HCT116 (cell line): ENCODE measurements at regions not wholly inside any gene's neighbourhood (a gene's known extent, or its start where the extent isn't known, plus 50 kb on each side); places are given as distances from the start of the nearest gene placed in this dataset.

Experiments
- ATAC-seq: fragments of 200-7000 bp; cut with Tn5 transposase; 2 replicates; pipeline ENCODE4 v1.9.1; 2020; ENCODE audit warnings: mild to moderate bottlenecking, moderate library complexity
- BruUV-seq: library from RNA; stranded (reverse); fragments of 400-500 nt; replicated peaks from 2 replicates; lab custom pipeline; 2021; lab: Mats Ljungman, UMichigan
- CTCF ChIA-PET: fragments of 300-600 bp; sonication (Branson Sonifier 250); formaldehyde crosslinking; loops from one replicate; lab custom pipeline; 2021; ENCODE audit warnings: antibody characterized with exemption; lab: Charles Lee
- POLR2A ChIA-PET: fragments of 300-600, 350-600 bp; sonication (Branson Sonifier 250); formaldehyde crosslinking; loops from one replicate; lab custom pipeline; 2021; ENCODE audit warnings: antibody characterized with exemption; lab: Charles Lee
- RAD21 ChIA-PET, 2 experiments: fragments of 300-600 bp; sonication (Branson Sonifier 250); formaldehyde crosslinking; loops; one replicate each; lab custom pipeline; 2023; ENCODE audit warnings: low total read pairs in 2 of 2; ENCODE audit not compliant: uncharacterized antibody in 2 of 2, unreplicated experiment in 2 of 2, low non-redundant PET in 1 of 2; lab: Charles Lee
- DNase-seq: peaks from one replicate; pipeline ENCODE4 v3.0.0-alpha.2; 2010; ENCODE audit warnings: low read depth, low spot score
- H2AFZ ChIP-seq: fragments of 200-600 bp; shearing (Covaris generic), sonication (generic); 2 replicates; pipeline ENCODE4 v1.6.1; 2017; ENCODE audit warnings: low read depth, mixed run types, mixed read lengths, antibody characterized with exemption, low read length; ENCODE audit not compliant: poor library complexity, severe bottlenecking
- H3K27ac ChIP-seq: 2 replicates; pipeline ENCODE4 v1.5.1; 2012; ENCODE audit warnings: low read depth, low read length
- H3K27me3 ChIP-seq: fragments of 200-600 bp; sonication (generic); 2 replicates; pipeline ENCODE4 v1.6.1; 2016; ENCODE audit warnings: mixed run types, low read length, mixed read lengths; ENCODE audit not compliant: insufficient read depth
- H3K36me3 ChIP-seq, 2 experiments: fragments of 200-500 bp in 1 of 2; fragments of 200-600 bp in 1 of 2; sonication (Bioruptor generic) in 1 of 2; sonication (generic) in 1 of 2; 2 replicates each; pipeline versions ENCODE4 v1.5.1 to v1.6.1; 2014 to 2016; ENCODE audit warnings: low read length in 2 of 2, inconsistent platforms in 1 of 2, mixed read lengths in 1 of 2, mixed run types in 1 of 2; ENCODE audit not compliant: insufficient read depth in 2 of 2, control insufficient read depth in 1 of 2
- H3K4me1 ChIP-seq, 2 experiments: fragments of 200-600 bp in 1 of 2; sonication (generic) in 1 of 2; 2 replicates each; pipeline versions ENCODE4 v1.5.1 to v1.6.1; 2012 to 2017; ENCODE audit warnings: low read length in 2 of 2, inconsistent platforms in 1 of 2, mild to moderate bottlenecking in 1 of 2, mixed read lengths in 1 of 2, mixed run types in 1 of 2, moderate library complexity in 1 of 2; ENCODE audit not compliant: insufficient read depth in 2 of 2, control insufficient read depth in 1 of 2
- H3K4me2 ChIP-seq: fragments of 200-600 bp; sonication (generic); 2 replicates; pipeline ENCODE4 v1.6.1; 2017; ENCODE audit warnings: mixed run types, low read length, mixed read lengths
- H3K4me3 ChIP-seq, 2 experiments: fragments of 200-600 bp in 1 of 2; sonication (generic) in 1 of 2; replicated peaks in 1 of 2; 2 replicates each; pipeline ENCODE4 v1.5.1; 2011 to 2016; ENCODE audit warnings: low read length in 2 of 2, control low read depth in 1 of 2, low read depth in 1 of 2, mild to moderate bottlenecking in 1 of 2, mixed read lengths in 1 of 2, mixed run types in 1 of 2
- H3K79me2 ChIP-seq: fragments of 200-600 bp; sonication (generic); 2 replicates; pipeline ENCODE4 v1.6.1; 2017; ENCODE audit warnings: mild to moderate bottlenecking, mixed run types, low read length, moderate library complexity, mixed read lengths; ENCODE audit not compliant: insufficient read depth
- H3K9ac ChIP-seq: fragments of 200-600 bp; sonication (generic); 2 replicates; pipeline ENCODE4 v1.6.1; 2016; ENCODE audit warnings: low read length, mixed read lengths
- H3K9me2 ChIP-seq: fragments of 200-600 bp; sonication (generic), shearing (Covaris generic); 2 replicates; pipeline ENCODE4 v1.6.1; 2017; ENCODE audit warnings: mixed run types, mild to moderate bottlenecking, moderate library complexity; ENCODE audit not compliant: insufficient read depth
- H3K9me3 ChIP-seq, 2 experiments: fragments of 200-500 bp in 1 of 2; fragments of 200-600 bp in 1 of 2; sonication (Bioruptor generic) in 1 of 2; sonication (generic) in 1 of 2; 2 replicates each; pipeline ENCODE4 v1.6.1; 2014 to 2017; ENCODE audit warnings: low read length in 2 of 2, mixed read lengths in 2 of 2, inconsistent platforms in 1 of 2, low read depth in 1 of 2, mild to moderate bottlenecking in 1 of 2, mixed run types in 1 of 2, moderate library complexity in 1 of 2; ENCODE audit not compliant: control insufficient read depth in 1 of 2, insufficient read depth in 1 of 2
- H4K20me1 ChIP-seq: fragments of 200-600 bp; sonication (generic), shearing (Covaris generic); 2 replicates; pipeline ENCODE4 v1.6.1; 2017; ENCODE audit warnings: mixed run types, mild to moderate bottlenecking, moderate library complexity; ENCODE audit not compliant: insufficient read depth
- EGR1 ChIP-seq: IDR thresholded peaks from 2 replicates; pipeline ENCODE4 v1.6.1; 2012; ENCODE audit warnings: low read depth
- EZH2phosphoT487 ChIP-seq: fragments of 200-600 bp; IDR thresholded peaks from 2 replicates; pipeline ENCODE4 v1.6.1; 2018; ENCODE audit warnings: antibody characterized with exemption, borderline replicate concordance
- JUND ChIP-seq: IDR thresholded peaks from 2 replicates; pipeline ENCODE4 v1.6.1; 2012
- MAX ChIP-seq: IDR thresholded peaks from 2 replicates; pipeline ENCODE4 v1.6.1; 2012
- POLR2A ChIP-seq: IDR thresholded peaks from 2 replicates; pipeline ENCODE4 v1.7.0; 2011; ENCODE audit warnings: borderline replicate concordance; ENCODE audit not compliant: insufficient read depth, insufficient read length; ENCODE audit errors: extremely low read depth
- RAD21 ChIP-seq: IDR thresholded peaks from 2 replicates; pipeline ENCODE4 v1.6.1; 2012; ENCODE audit warnings: low read depth, mild to moderate bottlenecking
- SRF ChIP-seq: IDR thresholded peaks from 2 replicates; pipeline ENCODE4 v1.6.1; 2012; ENCODE audit warnings: low read depth
- YY1 ChIP-seq: IDR thresholded peaks from 2 replicates; pipeline ENCODE4 v1.6.1; 2011; ENCODE audit warnings: low read length, low read depth, moderate library complexity, mild to moderate bottlenecking; ENCODE audit not compliant: insufficient replicate concordance; ENCODE audit errors: extremely low read depth
- ZBTB33 ChIP-seq: IDR thresholded peaks from 2 replicates; pipeline ENCODE4 v1.6.1; 2011; ENCODE audit warnings: mild to moderate bottlenecking, low read length, moderate library complexity; ENCODE audit not compliant: insufficient replicate concordance; ENCODE audit errors: extremely low read depth
- intact Hi-C: fragments of 100-400 bp; cut with micrococcal nuclease; formaldehyde crosslinking; loops from 2 replicates; pipeline ENCODE4 v1.10.0; 2022

GRCh38 chr7:79781716-79782115 lies 328.2 kb upstream of the MAGI2 start:
- H3K27ac ChIP-seq: no peak overlapping the region
- H3K36me3 ChIP-seq: no peaks in the 10 kb centered on the region
- H3K27me3 ChIP-seq: no peaks in the 10 kb centered on the region
- TF ChIP-seq RAD21: no peak
- TF ChIP-seq POLR2A: no peak
- TF ChIP-seq SRF: no peak
- no peak for TF ChIP-seq EGR1
- no peak for TF ChIP-seq EZH2phosphoT487
- TF ChIP-seq MAX: no peak
- no peak for TF ChIP-seq YY1
- TF ChIP-seq ZBTB33: no peak
- TF ChIP-seq JUND: no peak
- no peaks in the 10 kb centered on the region for H3K4me1 ChIP-seq
- ATAC-seq (no peak), DNase-seq (no peak)
- intact Hi-C loops: no loop called here
- H3K9me2 ChIP-seq: no peaks in the 10 kb centered on the region
- no peak overlapping the region for H3K4me2 ChIP-seq
- H3K9ac ChIP-seq: no peak overlapping the region
- POLR2A ChIA-PET: no interaction called here
- no peaks in the 10 kb centered on the region for H3K79me2 ChIP-seq
- H3K4me3 ChIP-seq: no peak overlapping the region
- H2AFZ ChIP-seq: peak overlapping the region; percentile 3
- RAD21 ChIA-PET: no interaction called here
- CTCF ChIA-PET: no interaction called here
- H4K20me1 ChIP-seq: no peaks in the 10 kb centered on the region
- BruUV-seq: no TSS peak
- H3K9me3 ChIP-seq: no peaks in the 10 kb centered on the region
